GM18873 (cell line): ENCODE measurements at regions not wholly inside any gene's neighbourhood (a gene's known extent, or its start where the extent isn't known, plus 50 kb on each side); places are given as distances from the start of the nearest gene placed in this dataset.
"Not testable (repeated sequence)": the region's sequence is repeated elsewhere in the genome, so short reads cannot be mapped to it uniquely, and the experiment has no call there.

ENCODE experiments used
- ATAC-seq: cut with Tn5 transposase; IDR thresholded peaks from one replicate; pipeline ENCODE4 v1.9.1; 2021; ENCODE audit warnings: mild to moderate bottlenecking, moderate library complexity, moderate number of reproducible peaks; ENCODE audit not compliant: unreplicated experiment, low FRiP score

DNA sequence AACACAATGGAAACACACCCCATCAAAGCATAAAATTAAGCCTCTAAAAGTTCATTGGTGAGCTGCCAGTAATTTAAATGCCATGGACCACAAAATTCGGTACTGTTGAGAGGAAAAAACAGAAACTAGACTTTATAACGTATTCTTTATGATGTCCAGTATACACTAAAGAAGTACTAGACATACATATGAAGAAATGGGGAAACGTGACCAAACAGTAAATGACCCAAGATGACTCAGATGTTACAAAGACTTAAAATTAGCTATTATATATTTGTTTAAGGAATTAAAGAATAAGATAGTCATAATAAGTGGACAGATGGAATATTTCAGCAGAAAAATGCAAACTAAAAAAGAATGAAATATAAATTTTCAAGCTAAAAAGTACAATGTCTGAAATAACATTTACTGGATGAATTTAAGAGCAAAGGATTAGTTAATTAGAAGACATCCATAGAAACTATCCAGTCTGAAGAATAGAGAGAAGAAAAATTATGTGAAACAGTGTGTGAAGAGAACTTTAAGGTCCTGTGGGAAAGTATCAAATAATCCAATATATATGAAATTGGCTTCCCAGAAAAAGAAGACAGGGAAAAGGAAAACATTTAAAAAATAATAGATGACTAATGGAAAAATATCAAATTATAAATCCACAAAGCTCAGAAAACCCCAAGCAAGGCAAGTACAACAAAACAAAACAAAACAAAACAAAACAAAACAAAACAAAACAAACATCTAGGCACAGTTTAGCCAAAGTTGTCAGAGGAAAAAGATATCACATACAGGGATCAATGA is 69.4 kb downstream of the SAMD9 start:
- ATAC-seq, result no peak

DNA sequence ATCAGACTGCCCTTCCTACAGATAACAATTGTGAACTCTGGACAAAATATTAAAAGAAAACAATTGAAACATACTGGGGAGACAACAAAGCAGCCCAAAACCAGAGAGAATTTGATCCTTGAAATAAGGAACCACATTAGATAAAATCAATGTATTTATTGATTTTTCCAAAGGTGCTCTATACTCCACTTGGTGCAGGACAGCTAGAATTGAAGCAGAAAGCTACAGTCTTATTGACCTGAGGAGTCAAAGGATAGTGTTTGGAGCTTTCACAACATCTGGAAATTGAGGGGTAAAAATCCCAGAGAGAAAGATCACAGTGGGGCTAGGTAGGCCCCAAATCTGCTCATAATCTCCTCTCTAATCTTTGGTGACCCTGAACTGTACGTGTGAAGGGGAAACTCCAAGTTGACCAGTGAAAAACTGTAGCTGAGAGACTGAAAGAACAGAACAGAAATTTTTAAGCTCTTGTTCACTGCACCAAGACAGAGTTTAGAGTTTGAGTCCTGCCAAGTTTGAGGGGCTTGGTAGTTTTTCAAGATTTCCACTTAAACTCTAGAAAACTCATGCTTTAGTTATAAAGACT is 70.2 kb downstream of the SAMD9 start:
- ATAC-seq, result peak; percentile 41

DNA sequence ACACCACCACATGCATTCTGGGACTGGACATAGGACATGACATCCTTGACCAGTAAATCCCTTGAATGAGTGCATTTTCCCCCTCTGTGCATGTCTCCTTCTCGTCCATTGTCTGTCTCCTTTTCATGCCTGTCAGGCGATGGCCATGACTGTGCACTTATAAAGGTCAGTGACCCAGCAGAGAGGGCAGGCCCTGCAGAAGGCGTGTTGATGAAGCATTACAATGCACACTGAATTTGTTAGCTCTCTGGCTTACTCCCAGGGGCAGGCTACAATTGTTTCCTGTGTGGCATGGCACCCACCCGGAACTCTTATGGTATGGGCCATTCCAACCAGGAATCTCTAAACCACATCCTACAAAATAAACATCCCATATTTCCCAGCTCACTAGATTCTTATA is 71.1 kb downstream of the SAMD9 start:
- no peak for ATAC-seq

GRCh38 chr7:93044147-93044810 is 73.5 kb downstream of the SAMD9 start:
- ATAC-seq, result no peak

DNA sequence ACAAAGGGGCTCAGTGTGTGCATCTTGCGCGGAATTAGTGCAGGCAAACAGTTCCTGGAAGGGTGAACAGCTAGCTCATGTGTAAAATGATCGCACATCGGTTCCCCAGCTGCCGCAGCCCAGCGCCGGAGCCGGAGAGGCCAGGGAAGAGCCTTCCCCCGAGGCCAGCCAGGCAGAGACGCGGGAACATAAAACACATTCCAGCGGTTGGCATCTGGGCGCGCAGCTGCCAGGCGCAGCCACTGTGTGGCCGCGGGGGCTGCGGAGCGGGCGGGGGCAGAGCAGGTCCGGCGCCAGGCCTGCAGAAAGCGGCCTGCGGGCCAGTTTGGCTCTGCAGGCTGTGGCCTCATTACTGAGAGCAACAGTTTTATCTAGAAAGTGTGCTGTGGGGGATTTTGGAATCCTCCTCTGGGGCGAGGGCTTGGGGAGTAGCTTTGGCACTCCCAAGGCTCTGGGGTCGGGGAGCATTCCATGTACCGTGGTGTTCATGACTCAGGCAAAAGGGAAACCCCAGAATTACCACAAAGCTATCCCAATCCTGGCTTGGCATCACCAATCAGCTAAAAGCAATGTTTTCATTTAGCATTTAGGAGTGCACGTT is 74.3 kb downstream of the SAMD9 start:
- no peak for ATAC-seq

- no peak for ATAC-seq
Observed at GRCh38 chr7:93040355-93040754, 77.4 kb downstream of the SAMD9 start.

- no peak for ATAC-seq
Observed at GRCh38 chr7:93039786-93040185, 78.0 kb downstream of the SAMD9 start.

DNA sequence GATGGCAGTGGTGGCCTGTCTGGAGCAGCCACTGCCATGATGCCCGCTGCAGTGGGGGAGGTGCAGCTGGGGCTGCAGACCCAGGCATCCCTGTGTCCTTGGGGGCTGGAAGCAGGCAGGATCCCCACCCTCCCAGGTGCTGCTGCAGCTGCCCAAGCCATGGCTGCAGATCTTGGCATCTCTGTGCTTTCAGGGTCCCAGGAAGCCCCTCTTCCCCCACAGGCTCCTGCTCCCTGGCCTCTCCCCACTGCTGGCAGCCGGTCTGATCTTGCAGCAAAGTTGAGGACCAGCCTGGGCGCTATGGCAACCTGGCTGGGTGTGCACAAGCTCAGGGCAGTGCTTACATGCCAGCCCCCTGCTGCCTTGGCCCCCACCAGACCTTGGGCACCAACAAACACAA is 78.5 kb downstream of the SAMD9 start:
- no peak for ATAC-seq

GRCh38 chr7:93036807-93037206 is 81.0 kb downstream of the SAMD9 start:
- ATAC-seq, result peak; percentile 95

- no peak for ATAC-seq
Observed at GRCh38 chr7:93036149-93036640, 81.6 kb downstream of the SAMD9 start.

DNA sequence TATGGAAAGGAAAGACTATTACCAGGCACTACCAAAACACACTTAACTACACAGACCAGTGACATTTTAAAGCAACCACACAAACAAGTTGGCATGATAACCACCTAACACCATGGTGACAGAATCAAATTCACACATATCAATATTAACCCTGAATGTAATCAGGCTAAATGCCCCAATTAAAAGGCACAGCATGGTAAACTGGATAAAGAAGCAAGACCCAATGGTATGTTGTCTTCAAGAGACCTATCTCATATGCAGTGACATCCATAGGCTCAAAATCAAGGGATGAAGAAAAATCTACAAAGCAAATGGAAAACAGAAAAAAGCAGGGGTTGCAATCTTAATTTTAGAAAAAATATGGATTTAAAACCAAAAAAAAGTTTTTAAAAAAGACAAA is 86.0 kb downstream of the SAMD9 start:
- no peak for ATAC-seq

GRCh38 chr7:93030605-93031225 is 87.1 kb downstream of the SAMD9 start:
- ATAC-seq, result no peak

DNA sequence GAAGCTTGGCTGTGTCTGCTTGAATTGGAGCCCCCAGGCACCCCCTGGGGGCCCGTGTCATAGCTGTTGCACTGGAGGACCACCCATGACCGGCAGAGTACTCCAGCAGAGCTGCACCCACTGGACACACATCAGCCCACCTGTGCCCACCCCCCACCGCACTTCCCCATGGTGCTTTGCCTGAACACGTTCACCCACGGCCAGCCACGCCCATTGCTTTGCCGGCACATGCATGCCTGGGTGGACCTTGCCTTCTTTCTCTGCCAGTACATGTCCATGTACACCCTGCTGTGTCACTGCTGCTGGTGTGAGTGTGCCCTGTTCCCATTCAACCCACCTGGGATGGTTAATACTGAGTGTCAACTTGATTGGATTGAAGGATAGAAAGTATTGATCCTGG is 88.7 kb downstream of the SAMD9 start:
- ATAC-seq, result no peak

DNA sequence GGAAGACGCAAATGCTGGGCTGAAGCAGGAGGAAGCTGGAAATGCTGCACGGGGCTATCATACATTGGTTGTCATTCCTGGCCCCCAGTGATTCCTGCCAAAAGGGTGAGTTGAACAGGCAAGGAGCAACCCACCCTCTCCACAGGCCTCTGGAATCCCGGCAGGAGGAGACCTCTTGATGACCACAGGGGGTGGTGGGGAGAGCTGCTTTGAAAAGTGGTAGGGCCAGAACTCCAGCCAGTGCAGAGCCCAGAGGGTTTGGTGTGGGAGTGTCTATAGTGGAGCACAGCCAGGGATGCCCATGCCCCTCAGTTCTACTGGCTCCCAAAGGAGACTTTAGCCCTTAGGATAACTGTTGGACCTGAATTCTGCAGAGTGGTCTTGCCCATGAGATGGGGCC is 89.2 kb downstream of the SAMD9 start:
- ATAC-seq, result no peak

DNA sequence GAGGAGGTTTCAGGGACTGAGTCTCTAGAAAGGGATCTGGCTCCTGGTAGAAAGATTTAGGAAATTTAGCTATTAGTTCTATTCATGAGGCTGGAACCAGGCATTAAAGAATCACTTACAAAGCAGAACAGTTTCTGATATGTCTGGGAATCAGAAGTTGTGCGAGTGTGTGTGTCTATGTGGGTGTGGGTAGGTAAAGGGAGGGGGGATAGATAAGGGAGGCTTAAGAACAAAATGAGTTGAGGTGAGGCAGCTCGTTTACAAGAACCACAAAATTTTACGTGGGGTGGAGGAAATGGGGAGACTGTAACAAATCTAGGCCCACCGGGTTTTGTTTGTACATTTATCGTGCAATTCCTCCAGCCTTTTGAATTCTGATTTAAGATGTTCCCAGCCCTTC is 90.7 kb downstream of the SAMD9 start:
- no peak for ATAC-seq

DNA sequence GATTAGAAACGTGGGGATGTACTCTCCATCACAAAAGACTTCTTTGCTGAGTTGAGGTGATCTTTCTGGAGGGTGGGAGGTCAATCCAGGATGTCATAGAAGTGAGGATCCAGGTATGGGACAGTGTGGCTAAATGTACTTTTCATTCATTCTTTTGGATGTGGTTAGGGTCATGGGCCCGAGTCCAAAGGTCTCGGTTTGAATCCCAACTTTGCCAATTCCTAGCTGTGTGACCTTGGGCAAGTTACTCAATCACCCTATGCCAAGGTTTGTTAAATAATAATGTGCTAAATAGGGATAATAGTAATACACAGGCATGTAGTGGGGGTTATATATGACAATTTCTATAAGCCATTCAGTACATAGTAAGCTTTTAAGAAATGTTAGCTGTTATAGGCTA is 91.4 kb downstream of the SAMD9 start:
- ATAC-seq, result no peak

GRCh38 chr7:93025389-93025788 is 92.4 kb downstream of the SAMD9 start:
- no peak for ATAC-seq

GRCh38 chr7:93022931-93023478 is 94.8 kb downstream of the SAMD9 start:
- not testable (repeated sequence) for ATAC-seq

DNA sequence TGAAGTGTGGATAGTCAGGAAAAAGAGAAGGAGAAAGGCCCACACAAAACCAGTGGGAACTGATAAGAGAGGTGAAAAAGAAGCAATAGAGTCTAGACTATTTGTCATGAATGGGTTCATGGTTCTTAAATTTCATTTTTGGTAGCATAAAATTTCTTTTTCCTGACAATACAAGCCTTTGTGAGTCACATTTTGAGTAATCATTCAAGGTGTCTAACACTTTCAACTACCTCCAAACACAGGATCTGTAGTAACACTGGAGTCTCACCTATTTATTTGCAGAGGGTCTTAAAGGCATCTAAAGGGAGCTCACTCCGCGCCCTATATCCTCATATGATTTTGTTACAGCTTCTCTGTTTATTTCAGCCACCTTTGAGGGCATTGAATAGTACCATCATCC is 96.0 kb downstream of the SAMD9 start:
- no peak for ATAC-seq

DNA sequence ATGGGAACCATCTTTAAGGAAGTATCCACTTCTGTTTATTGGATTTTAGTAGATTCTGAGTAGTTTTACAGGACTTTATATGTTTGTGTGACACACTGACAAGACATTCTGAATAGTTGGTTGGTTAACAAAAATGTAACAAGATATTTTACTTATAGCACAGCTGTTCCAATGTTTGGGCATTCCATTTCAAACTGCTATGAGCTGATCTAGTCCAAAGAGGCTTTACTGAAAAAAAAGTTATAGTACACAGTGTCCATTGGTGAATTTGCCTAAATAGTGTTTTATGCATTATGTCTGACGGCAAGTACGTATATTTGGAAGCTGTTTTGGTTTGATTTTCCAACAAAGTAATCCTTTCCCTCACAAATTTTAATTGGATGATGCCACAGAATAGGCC is 99.1 kb downstream of the SAMD9 start:
- no peak for ATAC-seq
